Keratinocyte (primary cell): ENCODE measurements at regions not wholly inside any gene's neighbourhood (a gene's known extent, or its start where the extent isn't known, plus 50 kb on each side); places are given as distances from the start of the nearest gene placed in this dataset.

Experiments used
- DNase-seq: peaks from one replicate; pipeline ENCODE4 v3.0.0-alpha.2; 2011; ENCODE audit warnings: low read depth, missing footprints, low spot score
- FAIRE-seq: peaks from 2 replicates; lab custom pipeline; 2011; peaks lifted over from hg19 to GRCh38; lab: Jason Lieb, UNC
- H2AFZ ChIP-seq: 2 replicates; pipeline ENCODE4 v1.6.0; 2012; ENCODE audit warnings: low read length, control low read depth, inconsistent platforms; ENCODE audit not compliant: control insufficient read depth
- H3K27ac ChIP-seq: 2 replicates; pipeline ENCODE4 v1.5.1; 2011; ENCODE audit warnings: low read length; ENCODE audit not compliant: control insufficient read depth, insufficient read depth
- H3K27me3 ChIP-seq: 3 replicates; pipeline ENCODE4 v1.6.0; 2011; ENCODE audit warnings: low read length; ENCODE audit not compliant: control insufficient read depth, insufficient read depth; ENCODE audit errors: extremely low read depth
- H3K36me3 ChIP-seq, 2 experiments: 2 replicates in 1 of 2; 3 replicates in 1 of 2; pipeline ENCODE4 v1.5.1; 2011; ENCODE audit warnings: low read length in 2 of 2, mild to moderate bottlenecking in 1 of 2; ENCODE audit not compliant: control insufficient read depth in 2 of 2, insufficient read depth in 2 of 2; ENCODE audit errors: extremely low read depth in 1 of 2
- H3K4me1 ChIP-seq: 3 replicates; pipeline ENCODE4 v1.5.1; 2011; ENCODE audit warnings: low read length; ENCODE audit not compliant: control insufficient read depth, insufficient read depth; ENCODE audit errors: extremely low read depth
- H3K4me2 ChIP-seq: 3 replicates; pipeline ENCODE4 v1.6.0; 2011; ENCODE audit warnings: low read depth, low read length; ENCODE audit not compliant: control insufficient read depth, insufficient read depth; ENCODE audit errors: extremely low read depth
- H3K4me3 ChIP-seq, 3 experiments: fragments of 200-600 bp in 1 of 3; sonication (generic) in 1 of 3; 2 replicates in 2 of 3; 3 replicates in 1 of 3; pipeline ENCODE4 v1.5.1; 2011 to 2016; ENCODE audit warnings: low read length in 3 of 3, mild to moderate bottlenecking in 3 of 3, control low read depth in 2 of 3, inconsistent platforms in 1 of 3, low read depth in 1 of 3, mixed read lengths in 1 of 3, mixed run types in 1 of 3, moderate library complexity in 1 of 3; ENCODE audit not compliant: control insufficient read depth in 2 of 3, insufficient read depth in 2 of 3; ENCODE audit errors: extremely low read depth in 1 of 3
- H3K79me2 ChIP-seq: 2 replicates; pipeline ENCODE4 v1.6.0; 2012; ENCODE audit warnings: low read length; ENCODE audit not compliant: control insufficient read depth, insufficient read depth
- H3K9ac ChIP-seq: 3 replicates; pipeline ENCODE4 v1.6.0; 2011; ENCODE audit warnings: low read length; ENCODE audit not compliant: control insufficient read depth, insufficient read depth; ENCODE audit errors: extremely low read depth
- H3K9me1 ChIP-seq: 3 replicates; pipeline ENCODE4 v1.6.0; 2011; ENCODE audit warnings: low read length; ENCODE audit not compliant: control insufficient read depth, insufficient read depth; ENCODE audit errors: extremely low read depth
- H3K9me3 ChIP-seq: 2 replicates; pipeline ENCODE4 v1.5.1; 2012; ENCODE audit warnings: low read depth, low read length; ENCODE audit not compliant: control insufficient read depth
- H4K20me1 ChIP-seq: 3 replicates; pipeline ENCODE4 v1.6.0; 2011; ENCODE audit warnings: low read length; ENCODE audit not compliant: control insufficient read depth, insufficient read depth; ENCODE audit errors: extremely low read depth
- CTCF ChIP-seq, 3 experiments: IDR thresholded peaks in 1 of 3; conservative IDR thresholded peaks in 1 of 3; optimal IDR thresholded peaks in 1 of 3; 2 replicates in 2 of 3; 3 replicates in 1 of 3; pipeline versions ENCODE3 to v1.5.1; 2011; ENCODE audit warnings: low read length in 3 of 3, mild to moderate bottlenecking in 3 of 3, moderate library complexity in 2 of 3, control low read depth in 1 of 3, inconsistent platforms in 1 of 3; ENCODE audit not compliant: insufficient read depth in 2 of 3; ENCODE audit errors: extremely low read depth in 1 of 3
- EZH2 ChIP-seq: IDR thresholded peaks from one replicate; pipeline ENCODE4 v1.6.1; 2012; ENCODE audit warnings: inconsistent platforms, mild to moderate bottlenecking, low read length, moderate library complexity
- dilution Hi-C: fragments of 300-500 bp; cut with MboI; formaldehyde crosslinking; loops from one replicate; pipeline ENCODE4 v1.7.0; 2020; ENCODE audit warnings: low sequenced_read_pairs; ENCODE audit not compliant: extremely low pct_ligation_motif_present

GRCh38 chr18:46320297-46320696 is 216.1 kb downstream of the HAUS1 start:
- Histone ChIP-seq H3K79me2 (no peaks in the 10 kb centered on the region), H2AFZ (no peak overlapping the region), H3K9me1 (no peaks in the 10 kb centered on the region), H3K4me2 (peak overlapping the region; percentile 68), H3K4me3 (no peak overlapping the region), H3K4me1 (peaks cover 42% of the 10 kb centered on the region), H3K27me3 (no peaks in the 10 kb centered on the region), H3K27ac (peak overlapping the region; percentile 95), H3K9ac (peak overlapping the region; percentile 36), H4K20me1 (no peaks in the 10 kb centered on the region), H3K36me3 (no peaks in the 10 kb centered on the region), H3K9me3 (no peaks in the 10 kb centered on the region)
- TF ChIP-seq EZH2 (no peak), CTCF (optimal IDR thresholded peaks at IDR 0.05 in 1 of 3, IDR thresholded peaks at IDR 0.05 in 1 of 3, conservative IDR thresholded peaks at IDR 0.05 in 1 of 3; ENCODE audit: extremely low read depth in 1 of 3, insufficient read depth in 2 of 3, low read length in 3 of 3) (peak in 2 of 3 experiments; percentile 23 to 40)
- FAIRE-seq (peak; percentile 75), DNase-seq (no peak)
- dilution Hi-C loops: no loop called here

- no peaks in the 10 kb centered on the region for H3K27me3 ChIP-seq
- peak overlapping the region; percentile 68 for H3K9ac ChIP-seq
- TF ChIP-seq EZH2 (no peak), CTCF (optimal IDR thresholded peaks at IDR 0.05 in 1 of 3, IDR thresholded peaks at IDR 0.05 in 1 of 3, conservative IDR thresholded peaks at IDR 0.05 in 1 of 3; ENCODE audit: extremely low read depth in 1 of 3, insufficient read depth in 2 of 3, low read length in 3 of 3) (no peak)
- H3K36me3 ChIP-seq: no peaks in the 10 kb centered on the region
- H3K79me2 ChIP-seq: no peaks in the 10 kb centered on the region
- no peaks in the 10 kb centered on the region for H3K9me3 ChIP-seq
- H3K4me1 ChIP-seq: peaks cover 46% of the 10 kb centered on the region
- no peaks in the 10 kb centered on the region for H4K20me1 ChIP-seq
- peak; percentile 95 for FAIRE-seq
- H3K27ac ChIP-seq: peak overlapping the region; percentile 95
- H3K4me2 ChIP-seq: peak overlapping the region; percentile 70
- dilution Hi-C loops: no loop called here
- peak; percentile 28 for DNase-seq
- H3K4me3 ChIP-seq: peak overlapping the region in 1 of 3 experiments; percentile 21
- no peaks in the 10 kb centered on the region for H3K9me1 ChIP-seq
- H2AFZ ChIP-seq: no peak overlapping the region
Measured at GRCh38 chr18:46320928-46321711, 216.9 kb downstream of the HAUS1 start.
